NOMO-1 treated with dmso at 0.1 percent for 144 hours (cell line): ENCODE measurements at regions not wholly inside any gene's neighbourhood (a gene's known extent, or its start where the extent isn't known, plus 50 kb on each side); places are given as distances from the start of the nearest gene placed in this dataset.

ENCODE experiments used
- DNase-seq: peaks from one replicate; lab custom pipeline; 2025; ENCODE audit not compliant: unreplicated experiment; lab: John Stamatoyannopoulos, UW

GRCh38 chr2:196434217-196434616 lies 205.3 kb upstream of the CCDC150 start:
- DNase-seq, result no peak

GRCh38 chr2:196435189-196435588 lies 204.3 kb upstream of the CCDC150 start:
- DNase-seq, result no peak

- DNase-seq, result no peak
These were observed 201.9 kb upstream of the CCDC150 start for GRCh38 chr2:196437626-196438025.

- no peak for DNase-seq
These were observed 199.8 kb upstream of the CCDC150 start for GRCh38 chr2:196439760-196440159.

GRCh38 chr2:196440413-196440812 lies 199.1 kb upstream of the CCDC150 start:
- DNase-seq, result no peak

GRCh38 chr2:196441527-196441926 lies 198.0 kb upstream of the CCDC150 start:
- DNase-seq, result no peak

GRCh38 chr2:196442211-196442610 lies 197.3 kb upstream of the CCDC150 start:
- DNase-seq, result no peak

GRCh38 chr2:196444442-196444841 lies 195.1 kb upstream of the CCDC150 start:
- no peak for DNase-seq

GRCh38 chr2:196445991-196446390 lies 193.5 kb upstream of the CCDC150 start:
- DNase-seq, result no peak

- DNase-seq, result no peak
These were observed 191.0 kb upstream of the CCDC150 start for GRCh38 chr2:196448407-196449079.

GRCh38 chr2:196449083-196449482 lies 190.4 kb upstream of the CCDC150 start:
- DNase-seq, result no peak

- no peak for DNase-seq
These were observed 186.8 kb upstream of the CCDC150 start for GRCh38 chr2:196452758-196453157.

- DNase-seq, result peak; percentile 3
These were observed 185.9 kb upstream of the CCDC150 start for GRCh38 chr2:196453613-196454047.

GRCh38 chr2:196454492-196454891 lies 185.0 kb upstream of the CCDC150 start:
- no peak for DNase-seq

- no peak for DNase-seq
These were observed 180.0 kb upstream of the CCDC150 start for GRCh38 chr2:196459539-196459938.

- no peak for DNase-seq
These were observed 175.8 kb upstream of the CCDC150 start for GRCh38 chr2:196463706-196464105.

GRCh38 chr2:196464311-196464710 lies 175.2 kb upstream of the CCDC150 start:
- no peak for DNase-seq

GRCh38 chr2:196466581-196466980 lies 172.9 kb upstream of the CCDC150 start:
- no peak for DNase-seq

GRCh38 chr2:196468394-196468793 lies 171.1 kb upstream of the CCDC150 start:
- no peak for DNase-seq

GRCh38 chr2:196473617-196474016 lies 165.9 kb upstream of the CCDC150 start:
- DNase-seq, result no peak

GRCh38 chr2:196475611-196476010 lies 163.9 kb upstream of the CCDC150 start:
- no peak for DNase-seq

GRCh38 chr2:196478588-196478987 lies 160.9 kb upstream of the CCDC150 start:
- no peak for DNase-seq

GRCh38 chr2:196479350-196479749 lies 160.2 kb upstream of the CCDC150 start:
- DNase-seq, result no peak
